Neuronal stem cell (in vitro differentiated cells): ENCODE measurements at regions not wholly inside any gene's neighbourhood (a gene's known extent, or its start where the extent isn't known, plus 50 kb on each side); places are given as distances from the start of the nearest gene placed in this dataset.
A peak's percentile ranks its signal among the peaks of the same experiment; 100 is the strongest.

Experiments
- DNase-seq: peaks from one replicate; pipeline ENCODE4 v3.0.0-alpha.2; 2013; ENCODE audit warnings: low spot score
- H2AFZ ChIP-seq: one replicate; pipeline ENCODE4 v1.6.1; 2013; ENCODE audit warnings: mild to moderate bottlenecking, low read length, inconsistent platforms
- H2AK5ac ChIP-seq: 2 replicates; pipeline ENCODE4 v1.6.1; 2013; ENCODE audit warnings: low read depth, mild to moderate bottlenecking, inconsistent platforms, low read length, moderate library complexity, mixed read lengths
- H2BK120ac ChIP-seq: 2 replicates; pipeline ENCODE4 v1.6.1; 2013; ENCODE audit warnings: low read depth, mild to moderate bottlenecking, inconsistent platforms, low read length, moderate library complexity, mixed read lengths
- H2BK12ac ChIP-seq: one replicate; pipeline ENCODE4 v1.6.1; 2013; ENCODE audit warnings: low read length, inconsistent platforms
- H2BK15ac ChIP-seq: 2 replicates; pipeline ENCODE4 v1.6.1; 2013; ENCODE audit warnings: mild to moderate bottlenecking, low read length, inconsistent platforms, mixed read lengths
- H2BK5ac ChIP-seq: one replicate; pipeline ENCODE4 v1.6.1; 2013; ENCODE audit warnings: inconsistent platforms, mild to moderate bottlenecking, low read length, moderate library complexity
- H3K14ac ChIP-seq: one replicate; pipeline ENCODE4 v1.6.1; 2013; ENCODE audit warnings: low read length, inconsistent platforms
- H3K18ac ChIP-seq: 2 replicates; pipeline ENCODE4 v1.6.1; 2013; ENCODE audit warnings: low read length, inconsistent platforms
- H3K23ac ChIP-seq: 2 replicates; pipeline ENCODE4 v1.6.1; 2013; ENCODE audit warnings: low read depth, mild to moderate bottlenecking, mixed read lengths, low read length, inconsistent platforms; ENCODE audit not compliant: poor library complexity
- H3K27ac ChIP-seq: replicated peaks from 3 replicates; pipeline ENCODE4 v1.5.1; 2013; ENCODE audit warnings: low read length, inconsistent platforms
- H3K27me3 ChIP-seq, 3 experiments: 2 replicates each; pipeline ENCODE4 v1.6.1; 2013; ENCODE audit warnings: low read length in 3 of 3, mild to moderate bottlenecking in 2 of 3, inconsistent platforms in 1 of 3, low read depth in 1 of 3, mixed read lengths in 1 of 3, moderate library complexity in 1 of 3; ENCODE audit not compliant: control insufficient read depth in 3 of 3, insufficient read depth in 3 of 3
- H3K36me3 ChIP-seq, 2 donors: replicated peaks in 1 of 2; 2 replicates each; pipeline ENCODE4 v1.6.1; 2013; ENCODE audit warnings: low read length in 2 of 2; ENCODE audit not compliant: control insufficient read depth in 2 of 2, insufficient read depth in 2 of 2
- H3K4ac ChIP-seq: 2 replicates; pipeline ENCODE4 v1.6.1; 2013; ENCODE audit warnings: inconsistent platforms, mild to moderate bottlenecking, low read length, moderate library complexity
- H3K4me1 ChIP-seq, 2 donors: 1 replicate in 1 of 2; 2 replicates in 1 of 2; pipeline ENCODE4 v1.6.1; 2013; ENCODE audit warnings: low read length in 2 of 2, low read depth in 1 of 2; ENCODE audit not compliant: control insufficient read depth in 2 of 2, insufficient read depth in 1 of 2
- H3K4me2 ChIP-seq: one replicate; pipeline ENCODE4 v1.6.1; 2013; ENCODE audit warnings: mild to moderate bottlenecking, low read length, inconsistent platforms; ENCODE audit not compliant: insufficient read depth, poor library complexity, severe bottlenecking
- H3K4me3 ChIP-seq, 2 donors: 2 replicates each; pipeline ENCODE4 v1.5.1; 2013; ENCODE audit warnings: low read length in 2 of 2, mild to moderate bottlenecking in 2 of 2, inconsistent platforms in 1 of 2, moderate library complexity in 1 of 2
- H3K79me1 ChIP-seq: one replicate; pipeline ENCODE4 v1.6.1; 2013; ENCODE audit warnings: low read depth, mild to moderate bottlenecking, inconsistent platforms, low read length, moderate library complexity
- H3K9ac ChIP-seq: one replicate; pipeline ENCODE4 v1.6.1; 2013; ENCODE audit warnings: mild to moderate bottlenecking, low read depth, low read length, inconsistent platforms; ENCODE audit not compliant: poor library complexity
- H3K9me3 ChIP-seq, 2 donors: replicated peaks in 1 of 2; 2 replicates each; pipeline versions ENCODE3 to v1.6.1; 2013; ENCODE audit warnings: low read length in 2 of 2, mild to moderate bottlenecking in 2 of 2, inconsistent platforms in 1 of 2, low read depth in 1 of 2, mixed read lengths in 1 of 2, moderate library complexity in 1 of 2; ENCODE audit not compliant: control insufficient read depth in 2 of 2, insufficient read depth in 1 of 2
- H4K8ac ChIP-seq: one replicate; pipeline ENCODE4 v1.6.1; 2013; ENCODE audit warnings: low read depth, mild to moderate bottlenecking, inconsistent platforms, low read length, moderate library complexity
- H4K91ac ChIP-seq: one replicate; pipeline ENCODE4 v1.6.1; 2013; ENCODE audit warnings: low read length, low read depth, mild to moderate bottlenecking, inconsistent platforms; ENCODE audit not compliant: poor library complexity
- WGBS, 2 donors: extraction: QIAGEN DNeasy Blood & Tissue Kit; methylation state at CpG; one replicate each; pipeline ENCODE4 v1.1.7; 2013; ENCODE audit warnings: missing lambda C conversion rate in 2 of 2, mixed read lengths in 1 of 2; ENCODE audit not compliant: insufficient read length in 2 of 2, insufficient replicate concordance in 1 of 2; ENCODE audit errors: extremely low coverage in 2 of 2; 5-methylcytosine and 5-hydroxymethylcytosine counted together

DNA sequence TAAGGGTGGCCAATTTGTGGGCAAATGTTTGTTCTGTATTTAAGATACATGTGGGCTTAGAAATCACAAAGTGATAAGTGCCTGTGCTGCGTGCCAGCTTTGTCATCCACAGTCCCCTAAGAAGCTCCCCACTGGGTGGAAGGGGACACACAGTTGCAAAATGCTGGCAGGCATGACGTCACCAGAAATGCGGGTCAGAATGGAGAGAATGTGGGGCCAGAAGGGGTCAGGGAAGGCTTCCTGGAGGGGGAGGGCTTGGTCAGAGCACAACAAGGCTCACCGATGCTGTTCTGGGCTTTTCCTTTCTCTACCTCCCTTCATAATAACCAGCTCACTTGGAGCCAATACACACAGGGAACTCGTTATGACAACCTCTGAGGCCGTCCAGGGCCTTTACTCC is 207.3 kb downstream of the URI1 start:
- Histone ChIP-seq H3K9ac (no peak overlapping the region), H4K91ac (no peak overlapping the region), H2BK12ac (no peak overlapping the region), H2AK5ac (no peak overlapping the region), H2BK5ac (no peak overlapping the region), H3K27me3 (peaks cover 0 to 21% (median 0%) of the 10 kb centered on the region in 3 experiments), H3K4me3 (no peak overlapping the region), H3K36me3 (no peaks in the 10 kb centered on the region), H3K14ac (no peak overlapping the region), H3K9me3 (no peaks in the 10 kb centered on the region), H2BK15ac (no peak overlapping the region), H2BK120ac (no peak overlapping the region), H3K4me2 (no peak overlapping the region), H2AFZ (peak overlapping the region; percentile 15), H3K18ac (no peak overlapping the region), H3K4me1 (peaks cover 0 to 11% of the 10 kb centered on the region in 2 donors), H3K27ac (no peak overlapping the region), H4K8ac (no peak overlapping the region), H3K23ac (no peak overlapping the region), H3K4ac (no peak overlapping the region), H3K79me1 (no peaks in the 10 kb centered on the region)
- WGBS, 2 donors, result no CpG with 5 or more reads among the region's 6 CpGs
- no peak for DNase-seq

DNA sequence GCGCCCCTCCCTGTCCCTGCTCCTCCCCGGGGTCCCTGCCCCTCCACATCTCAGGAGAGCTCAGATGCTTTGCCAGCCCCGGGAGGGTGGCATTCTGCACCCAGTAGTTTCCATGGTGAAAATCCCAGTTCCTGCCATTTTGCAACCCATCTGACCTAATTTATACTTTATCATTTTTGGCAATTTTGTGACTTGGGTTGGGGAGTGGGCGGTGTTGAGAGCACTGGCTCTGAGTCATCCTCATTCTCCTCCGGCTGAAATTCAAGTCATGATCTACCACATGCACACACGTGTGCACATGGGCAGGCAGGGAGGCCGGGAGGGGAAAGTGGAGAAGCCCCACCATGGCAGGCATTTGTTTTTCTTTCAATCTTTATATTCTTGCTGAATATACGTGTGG is 208.6 kb downstream of the URI1 start:
- no peak overlapping the region for H2AK5ac ChIP-seq
- no peaks in the 10 kb centered on the region for H3K36me3 ChIP-seq
- no peak overlapping the region for H3K9ac ChIP-seq
- no peak overlapping the region for H3K23ac ChIP-seq
- H3K18ac ChIP-seq, result no peak overlapping the region
- H2BK12ac ChIP-seq, result no peak overlapping the region
- no peaks in the 10 kb centered on the region for H3K79me1 ChIP-seq
- no peak for DNase-seq
- no peak overlapping the region for H4K8ac ChIP-seq
- H4K91ac ChIP-seq, result no peak overlapping the region
- no peak overlapping the region for H2BK5ac ChIP-seq
- H2AFZ ChIP-seq, result no peak overlapping the region
- no peak overlapping the region for H2BK120ac ChIP-seq
- peaks cover 0 to 25% (median 0%) of the 10 kb centered on the region in 3 experiments for H3K27me3 ChIP-seq
- H3K27ac ChIP-seq, result no peak overlapping the region
- no peak overlapping the region for H3K4me3 ChIP-seq
- H3K4me2 ChIP-seq, result no peak overlapping the region
- H3K9me3 ChIP-seq, result no peaks in the 10 kb centered on the region
- H3K4me1 ChIP-seq, result peaks cover 0 to 11% of the 10 kb centered on the region in 2 donors
- H2BK15ac ChIP-seq, result no peak overlapping the region
- H3K4ac ChIP-seq, result no peak overlapping the region
- no CpG with 5 or more reads among the region's 8 CpGs for WGBS, 2 donors
- H3K14ac ChIP-seq, result no peak overlapping the region

DNA sequence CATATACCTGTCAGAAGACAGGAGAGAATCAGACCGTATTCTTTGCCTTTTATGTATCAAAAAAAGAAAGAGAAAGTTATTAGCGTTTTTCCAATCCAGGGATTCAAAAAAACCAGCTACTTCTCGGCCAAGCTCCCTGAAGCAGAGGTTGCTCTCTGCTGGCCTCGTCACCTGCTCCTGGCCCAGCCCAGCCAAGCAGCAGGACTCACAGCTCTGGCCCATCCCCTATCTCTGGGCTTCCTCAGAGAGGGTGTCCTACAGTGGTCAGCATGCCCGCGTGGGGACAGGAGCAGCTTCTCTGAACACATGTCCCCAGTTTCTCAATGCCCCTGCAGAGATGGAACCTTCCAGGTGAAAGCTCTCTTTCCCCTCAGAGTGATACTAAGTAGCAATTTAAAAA is 209.0 kb downstream of the URI1 start:
- Histone ChIP-seq H3K4me1 (peaks cover 0 to 11% of the 10 kb centered on the region in 2 donors), H3K9ac (no peak overlapping the region), H3K23ac (no peak overlapping the region), H3K27ac (no peak overlapping the region), H2AFZ (no peak overlapping the region), H2BK120ac (no peak overlapping the region), H3K14ac (no peak overlapping the region), H4K8ac (no peak overlapping the region), H4K91ac (no peak overlapping the region), H2AK5ac (no peak overlapping the region), H3K36me3 (no peaks in the 10 kb centered on the region), H3K4me2 (no peak overlapping the region), H3K4me3 (no peak overlapping the region), H3K27me3 (peaks cover 0 to 25% (median 0%) of the 10 kb centered on the region in 3 experiments), H3K18ac (no peak overlapping the region), H2BK5ac (no peak overlapping the region), H3K4ac (no peak overlapping the region), H3K79me1 (no peaks in the 10 kb centered on the region), H2BK12ac (no peak overlapping the region), H3K9me3 (no peaks in the 10 kb centered on the region), H2BK15ac (no peak overlapping the region)
- no CpG with 5 or more reads among the region's 6 CpGs for WGBS, 2 donors
- no peak for DNase-seq

DNA sequence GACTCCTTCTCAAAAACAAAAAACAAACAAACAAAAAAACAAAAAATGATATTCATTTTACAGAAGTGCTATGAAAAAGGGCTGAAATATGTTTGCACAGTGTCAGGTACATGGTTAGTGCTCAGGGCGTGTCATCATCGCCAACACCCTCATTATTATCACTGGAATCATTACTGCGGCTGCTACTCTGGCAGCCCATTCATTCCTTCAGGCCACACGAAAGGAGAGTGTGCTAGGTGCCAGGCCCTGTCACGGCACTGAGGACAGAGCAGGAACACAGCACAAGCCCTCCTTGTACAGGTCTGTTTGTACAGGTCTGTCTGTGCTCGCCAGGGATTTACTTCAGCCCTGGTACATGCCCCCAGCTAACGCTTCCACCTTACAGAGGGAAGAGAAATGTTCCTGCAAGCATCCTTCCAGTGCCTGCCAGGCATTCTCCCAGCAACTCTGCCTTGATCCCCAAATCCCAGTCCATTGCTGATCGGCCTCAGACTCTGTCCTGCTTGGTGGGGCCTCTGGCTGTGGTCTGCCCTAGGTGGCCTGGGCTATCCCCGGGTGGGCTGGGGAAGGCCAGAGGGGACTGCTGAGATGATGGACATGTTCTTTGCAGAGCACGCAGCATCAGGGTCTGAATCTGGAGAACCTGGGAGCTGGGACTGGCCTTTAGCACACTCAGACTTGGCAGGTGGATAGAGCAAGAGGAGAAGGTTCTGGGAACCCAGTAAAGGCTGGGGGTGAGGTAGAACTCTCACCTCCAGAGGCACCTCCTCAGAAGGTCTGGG is 210.7 kb downstream of the URI1 start:
- no peak overlapping the region for H2AFZ ChIP-seq
- no peak overlapping the region for H3K4ac ChIP-seq
- no peak overlapping the region for H2BK5ac ChIP-seq
- no peaks in the 10 kb centered on the region for H3K9me3 ChIP-seq
- no peak overlapping the region for H3K4me2 ChIP-seq
- H2BK15ac ChIP-seq, result no peak overlapping the region
- peaks cover 0 to 25% (median 0%) of the 10 kb centered on the region in 3 experiments for H3K27me3 ChIP-seq
- no peak overlapping the region for H4K8ac ChIP-seq
- H3K18ac ChIP-seq, result peak overlapping the region; percentile 58
- no peak overlapping the region for H3K14ac ChIP-seq
- H3K4me1 ChIP-seq, result peaks cover 0 to 11% of the 10 kb centered on the region in 2 donors
- no peak overlapping the region for H2BK120ac ChIP-seq
- no peak overlapping the region for H3K27ac ChIP-seq
- H2AK5ac ChIP-seq, result no peak overlapping the region
- no peak for DNase-seq
- no peaks in the 10 kb centered on the region for H3K36me3 ChIP-seq
- H3K23ac ChIP-seq, result no peak overlapping the region
- H4K91ac ChIP-seq, result no peak overlapping the region
- H3K4me3 ChIP-seq, result peak overlapping the region in 1 of 2 donors; percentile 47
- H3K9ac ChIP-seq, result no peak overlapping the region
- no peaks in the 10 kb centered on the region for H3K79me1 ChIP-seq
- WGBS, 2 donors, result no CpG with 5 or more reads among the region's 10 CpGs
- no peak overlapping the region for H2BK12ac ChIP-seq
